ENCODE measurements at regions not wholly inside any gene's neighbourhood (a gene's known extent, or its start where the extent isn't known, plus 50 kb on each side); places are given as distances from the start of the nearest gene placed in this dataset.

DNA sequence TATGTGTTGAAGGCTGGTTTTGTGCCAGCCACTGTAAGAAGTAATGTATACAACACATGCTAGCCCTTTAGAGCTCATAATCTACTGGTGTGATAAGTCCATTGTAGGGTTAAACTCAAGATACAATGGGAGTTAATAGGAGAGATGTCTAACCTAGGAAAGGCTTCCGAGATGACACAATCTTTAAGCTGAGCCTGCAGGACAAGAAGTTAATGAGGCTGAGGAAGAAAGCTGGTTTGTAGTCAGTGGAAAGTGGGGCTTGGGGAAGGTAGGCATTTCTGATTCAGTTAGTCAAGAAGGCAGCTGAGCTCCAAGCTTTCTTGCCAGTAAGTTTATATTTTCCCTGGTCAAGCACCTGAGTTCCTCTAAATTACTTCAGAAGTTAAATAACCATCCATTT, 83.0 kb upstream of the TGFBR2 start:
- Mint-ChIP-seq H3K4me3 (ENCODE audit: unreplicated experiment) (no peak overlapping the region), H3K4me1 (ENCODE audit: unreplicated experiment) (peaks cover 49% of the 10 kb centered on the region), H3K36me3 (ENCODE audit: low read depth, unreplicated experiment) (no peaks in the 10 kb centered on the region), H3K27ac (ENCODE audit: unreplicated experiment) (no peak overlapping the region), H3K9me3 (ENCODE audit: unreplicated experiment) (no peaks in the 10 kb centered on the region), H3K27me3 (ENCODE audit: unreplicated experiment) (no peaks in the 10 kb centered on the region)
- DNase-seq (ENCODE audit: low spot score) = no peak
- TF ChIP-seq, protein P1, sequence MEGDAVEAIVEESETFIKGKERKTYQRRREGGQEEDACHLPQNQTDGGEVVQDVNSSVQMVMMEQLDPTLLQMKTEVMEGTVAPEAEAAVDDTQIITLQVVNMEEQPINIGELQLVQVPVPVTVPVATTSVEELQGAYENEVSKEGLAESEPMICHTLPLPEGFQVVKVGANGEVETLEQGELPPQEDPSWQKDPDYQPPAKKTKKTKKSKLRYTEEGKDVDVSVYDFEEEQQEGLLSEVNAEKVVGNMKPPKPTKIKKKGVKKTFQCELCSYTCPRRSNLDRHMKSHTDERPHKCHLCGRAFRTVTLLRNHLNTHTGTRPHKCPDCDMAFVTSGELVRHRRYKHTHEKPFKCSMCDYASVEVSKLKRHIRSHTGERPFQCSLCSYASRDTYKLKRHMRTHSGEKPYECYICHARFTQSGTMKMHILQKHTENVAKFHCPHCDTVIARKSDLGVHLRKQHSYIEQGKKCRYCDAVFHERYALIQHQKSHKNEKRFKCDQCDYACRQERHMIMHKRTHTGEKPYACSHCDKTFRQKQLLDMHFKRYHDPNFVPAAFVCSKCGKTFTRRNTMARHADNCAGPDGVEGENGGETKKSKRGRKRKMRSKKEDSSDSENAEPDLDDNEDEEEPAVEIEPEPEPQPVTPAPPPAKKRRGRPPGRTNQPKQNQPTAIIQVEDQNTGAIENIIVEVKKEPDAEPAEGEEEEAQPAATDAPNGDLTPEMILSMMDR (IDR thresholded peaks at IDR 0.05; ENCODE audit: unreplicated experiment) = no peak

DNA sequence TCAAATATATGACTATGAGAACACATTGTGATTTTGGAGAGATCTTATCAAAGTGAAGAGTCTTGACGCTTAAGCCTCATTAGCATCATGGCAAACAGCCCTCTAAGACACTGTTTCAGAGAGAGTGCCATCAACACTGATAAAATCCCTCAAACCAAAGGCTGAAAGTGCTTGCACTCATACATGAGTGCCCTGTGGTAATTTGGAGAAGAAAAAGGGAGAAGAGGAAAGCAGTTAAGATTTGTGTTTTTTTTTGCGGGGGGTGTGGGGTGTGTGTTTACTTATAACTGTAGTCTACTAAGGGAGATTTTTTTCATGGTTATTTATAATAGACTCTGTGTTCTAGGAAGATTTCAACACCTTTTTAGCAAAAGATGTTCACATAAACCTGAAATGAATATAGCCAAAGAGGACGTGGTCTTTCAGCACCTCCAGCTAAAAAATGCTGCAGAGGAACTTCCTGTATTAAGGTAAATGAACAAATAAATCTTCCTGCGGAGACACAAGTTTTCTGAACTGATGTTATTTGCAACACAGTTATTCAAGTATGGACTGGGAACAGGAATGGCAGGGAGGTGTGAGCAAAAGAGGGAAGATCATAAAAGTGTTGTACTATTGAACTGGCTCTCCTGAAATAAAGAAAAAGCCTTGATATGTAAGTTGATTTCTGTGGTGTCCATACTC, 81.9 kb upstream of the TGFBR2 start:
- peaks cover 52% of the 10 kb centered on the region for H3K4me1 Mint-ChIP-seq (ENCODE audit: unreplicated experiment)
- H3K36me3 Mint-ChIP-seq (ENCODE audit: low read depth, unreplicated experiment) = no peaks in the 10 kb centered on the region
- H3K9me3 Mint-ChIP-seq (ENCODE audit: unreplicated experiment) = no peaks in the 10 kb centered on the region
- TF ChIP-seq, protein P1 (IDR thresholded peaks at IDR 0.05; ENCODE audit: unreplicated experiment) = no peak
- H3K27me3 Mint-ChIP-seq (ENCODE audit: unreplicated experiment) = no peaks in the 10 kb centered on the region
- DNase-seq (ENCODE audit: low spot score) = no peak
- no peak overlapping the region for H3K27ac Mint-ChIP-seq (ENCODE audit: unreplicated experiment)
- H3K4me3 Mint-ChIP-seq (ENCODE audit: unreplicated experiment) = no peak overlapping the region

DNA sequence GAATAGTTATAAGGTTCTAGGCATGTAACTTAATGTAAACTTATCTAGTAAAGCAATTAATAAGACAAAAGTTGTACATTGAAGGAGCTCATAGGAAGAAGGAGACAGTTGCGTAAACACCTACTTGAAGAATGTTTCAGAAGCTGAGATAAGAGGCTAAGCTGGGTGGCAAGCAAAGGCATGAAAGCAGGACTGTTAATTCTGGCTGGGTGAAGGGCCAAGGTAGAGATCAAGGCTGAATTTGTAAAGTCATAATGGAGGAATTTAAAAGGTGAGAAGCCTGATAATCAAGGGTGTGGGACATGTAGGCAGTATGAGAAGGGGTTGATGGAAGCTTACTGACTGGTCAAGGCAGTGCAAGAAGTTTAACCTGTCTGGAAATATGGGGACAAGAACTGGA, 80.4 kb upstream of the TGFBR2 start:
- no peak overlapping the region for H3K27ac Mint-ChIP-seq (ENCODE audit: unreplicated experiment)
- TF ChIP-seq, protein P1 (IDR thresholded peaks at IDR 0.05; ENCODE audit: unreplicated experiment) = no peak
- no peak for DNase-seq (ENCODE audit: low spot score)
- H3K36me3 Mint-ChIP-seq (ENCODE audit: low read depth, unreplicated experiment) = no peaks in the 10 kb centered on the region
- peaks cover 39% of the 10 kb centered on the region for H3K4me1 Mint-ChIP-seq (ENCODE audit: unreplicated experiment)
- peaks cover 1% of the 10 kb centered on the region for H3K27me3 Mint-ChIP-seq (ENCODE audit: unreplicated experiment)
- no peak overlapping the region for H3K4me3 Mint-ChIP-seq (ENCODE audit: unreplicated experiment)
- no peaks in the 10 kb centered on the region for H3K9me3 Mint-ChIP-seq (ENCODE audit: unreplicated experiment)

DNA sequence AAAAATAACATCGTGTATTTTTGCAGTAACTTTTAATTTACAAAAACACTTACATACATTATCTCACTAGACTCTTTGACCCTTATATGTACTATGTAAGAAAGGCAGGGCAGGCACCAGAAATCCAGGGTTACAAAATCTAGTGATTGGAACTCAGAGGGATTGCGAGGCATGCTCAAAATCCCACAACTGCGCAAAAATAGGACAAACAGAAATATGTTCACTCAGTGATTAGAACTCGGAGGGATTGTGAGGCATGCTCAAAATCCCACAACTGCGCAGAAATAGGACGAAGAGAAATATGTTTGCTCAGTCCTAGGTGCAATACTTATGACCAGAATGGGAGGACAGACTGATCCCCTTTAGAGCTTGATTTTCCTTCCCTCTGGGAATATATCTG, 79.2 kb upstream of the TGFBR2 start:
- no peak overlapping the region for H3K4me3 Mint-ChIP-seq (ENCODE audit: unreplicated experiment)
- DNase-seq (ENCODE audit: low spot score) = no peak
- H3K27ac Mint-ChIP-seq (ENCODE audit: unreplicated experiment) = no peak overlapping the region
- H3K36me3 Mint-ChIP-seq (ENCODE audit: low read depth, unreplicated experiment) = no peaks in the 10 kb centered on the region
- no peaks in the 10 kb centered on the region for H3K9me3 Mint-ChIP-seq (ENCODE audit: unreplicated experiment)
- peaks cover 1% of the 10 kb centered on the region for H3K27me3 Mint-ChIP-seq (ENCODE audit: unreplicated experiment)
- TF ChIP-seq, protein P1 (IDR thresholded peaks at IDR 0.05; ENCODE audit: unreplicated experiment) = no peak
- H3K4me1 Mint-ChIP-seq (ENCODE audit: unreplicated experiment) = peaks cover 30% of the 10 kb centered on the region

DNA sequence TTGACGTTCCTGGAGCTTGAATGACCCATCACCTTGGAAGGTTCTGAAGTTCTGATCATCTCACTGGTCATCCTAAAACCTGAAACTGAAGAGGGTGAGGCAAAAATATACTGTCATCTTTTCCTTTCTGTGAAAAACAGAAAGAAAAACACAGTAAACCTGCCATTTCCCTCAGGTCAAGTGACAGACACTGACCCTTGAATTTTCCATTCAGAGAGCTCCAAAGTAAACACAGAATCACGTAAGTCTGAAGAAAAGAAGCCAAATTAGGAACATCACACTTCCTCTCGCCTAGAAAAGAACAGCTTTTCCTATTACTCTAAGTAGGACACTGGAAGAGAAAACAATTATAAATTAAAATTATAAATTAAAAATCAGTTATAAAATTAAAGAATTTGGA, 78.7 kb upstream of the TGFBR2 start:
- Mint-ChIP-seq H3K4me3 (ENCODE audit: unreplicated experiment) (no peak overlapping the region), H3K9me3 (ENCODE audit: unreplicated experiment) (no peaks in the 10 kb centered on the region), H3K27ac (ENCODE audit: unreplicated experiment) (no peak overlapping the region), H3K27me3 (ENCODE audit: unreplicated experiment) (peaks cover 1% of the 10 kb centered on the region), H3K4me1 (ENCODE audit: unreplicated experiment) (peaks cover 28% of the 10 kb centered on the region), H3K36me3 (ENCODE audit: low read depth, unreplicated experiment) (no peaks in the 10 kb centered on the region)
- no peak for DNase-seq (ENCODE audit: low spot score)
- TF ChIP-seq, protein P1 (IDR thresholded peaks at IDR 0.05; ENCODE audit: unreplicated experiment) = no peak
